Lower leg skin (tissue), 4 donors: ENCODE measurements at regions not wholly inside any gene's neighbourhood (a gene's known extent, or its start where the extent isn't known, plus 50 kb on each side); places are given as distances from the start of the nearest gene placed in this dataset.

Experiments used
- DNase-seq, 2 donors: peaks; one replicate each; pipeline ENCODE4 v3.0.0-alpha.2; 2019; ENCODE audit warnings: low spot score in 2 of 2
- H3K4me3 ChIP-seq: fragments of 200-600 bp; sonication (generic); 2 replicates; pipeline ENCODE4 v1.5.1; 2017; ENCODE audit warnings: mild to moderate bottlenecking, low read depth; ENCODE audit not compliant: poor library complexity, severe bottlenecking
- POLR2A ChIP-seq, 2 donors: fragments of 450-650 bp; IDR thresholded peaks; one replicate each; pipeline ENCODE4 v1.6.1; 2016 to 2017; ENCODE audit warnings: antibody characterized with exemption in 2 of 2, mild to moderate bottlenecking in 1 of 2, moderate library complexity in 1 of 2
- WGBS, 2 donors: methylation state at CpG; one replicate each; pipeline ENCODE4 v1.1.5; 2018; 5-methylcytosine and 5-hydroxymethylcytosine counted together
- intact Hi-C: fragments of 100-400 bp; cut with DNase I; formaldehyde crosslinking; loops from one replicate; pipeline ENCODE4 v1.15.0; 2023; ENCODE audit warnings: low total_unique reads
- TF ChIP-seq, protein P1 (sequence below), 3 donors: fragments of 450-650 bp; IDR thresholded peaks; one replicate each; pipeline ENCODE4 v1.5.1; 2016; ENCODE audit warnings: antibody characterized with exemption in 3 of 3, mild to moderate bottlenecking in 3 of 3, moderate library complexity in 2 of 3

DNA sequence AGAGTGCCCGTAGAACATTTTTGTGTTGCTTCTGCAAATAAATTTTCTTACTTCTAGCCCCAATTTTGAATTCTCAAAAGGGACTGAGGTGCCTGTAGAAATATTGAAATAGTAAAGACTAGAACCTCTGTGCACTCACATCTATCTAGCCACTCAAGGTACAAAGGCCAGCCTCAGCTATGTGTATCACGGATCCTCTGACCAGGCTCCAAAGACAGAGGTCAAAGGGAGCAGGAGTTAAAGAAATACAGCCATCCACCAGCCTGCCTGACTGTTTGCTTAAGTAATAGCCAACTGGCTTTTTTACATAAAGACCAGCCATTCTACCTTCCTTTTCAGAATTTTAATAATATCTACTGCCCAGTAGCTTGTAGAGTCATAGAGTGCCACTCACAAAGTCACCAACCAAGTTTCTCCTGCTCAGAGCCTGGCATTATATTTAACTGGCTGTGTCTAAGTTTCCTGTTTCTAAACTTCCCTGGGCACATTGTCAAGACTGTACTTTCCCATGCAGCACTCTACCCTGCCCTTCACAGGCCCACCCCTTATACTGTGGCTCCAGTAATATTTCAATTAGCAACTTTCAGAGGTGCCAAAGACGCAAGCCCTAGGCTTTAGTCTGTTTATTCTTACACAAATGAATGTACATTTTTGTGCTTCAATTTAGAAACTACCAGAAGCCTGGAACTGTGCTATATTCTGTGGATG is 338.3 kb upstream of the NT5C1B start:
- intact Hi-C loops, result no loop called here
- TF ChIP-seq, protein P1, sequence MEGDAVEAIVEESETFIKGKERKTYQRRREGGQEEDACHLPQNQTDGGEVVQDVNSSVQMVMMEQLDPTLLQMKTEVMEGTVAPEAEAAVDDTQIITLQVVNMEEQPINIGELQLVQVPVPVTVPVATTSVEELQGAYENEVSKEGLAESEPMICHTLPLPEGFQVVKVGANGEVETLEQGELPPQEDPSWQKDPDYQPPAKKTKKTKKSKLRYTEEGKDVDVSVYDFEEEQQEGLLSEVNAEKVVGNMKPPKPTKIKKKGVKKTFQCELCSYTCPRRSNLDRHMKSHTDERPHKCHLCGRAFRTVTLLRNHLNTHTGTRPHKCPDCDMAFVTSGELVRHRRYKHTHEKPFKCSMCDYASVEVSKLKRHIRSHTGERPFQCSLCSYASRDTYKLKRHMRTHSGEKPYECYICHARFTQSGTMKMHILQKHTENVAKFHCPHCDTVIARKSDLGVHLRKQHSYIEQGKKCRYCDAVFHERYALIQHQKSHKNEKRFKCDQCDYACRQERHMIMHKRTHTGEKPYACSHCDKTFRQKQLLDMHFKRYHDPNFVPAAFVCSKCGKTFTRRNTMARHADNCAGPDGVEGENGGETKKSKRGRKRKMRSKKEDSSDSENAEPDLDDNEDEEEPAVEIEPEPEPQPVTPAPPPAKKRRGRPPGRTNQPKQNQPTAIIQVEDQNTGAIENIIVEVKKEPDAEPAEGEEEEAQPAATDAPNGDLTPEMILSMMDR (IDR thresholded peaks at IDR 0.05), result no peak
- TF ChIP-seq POLR2A (IDR thresholded peaks at IDR 0.05), result no peak

DNA sequence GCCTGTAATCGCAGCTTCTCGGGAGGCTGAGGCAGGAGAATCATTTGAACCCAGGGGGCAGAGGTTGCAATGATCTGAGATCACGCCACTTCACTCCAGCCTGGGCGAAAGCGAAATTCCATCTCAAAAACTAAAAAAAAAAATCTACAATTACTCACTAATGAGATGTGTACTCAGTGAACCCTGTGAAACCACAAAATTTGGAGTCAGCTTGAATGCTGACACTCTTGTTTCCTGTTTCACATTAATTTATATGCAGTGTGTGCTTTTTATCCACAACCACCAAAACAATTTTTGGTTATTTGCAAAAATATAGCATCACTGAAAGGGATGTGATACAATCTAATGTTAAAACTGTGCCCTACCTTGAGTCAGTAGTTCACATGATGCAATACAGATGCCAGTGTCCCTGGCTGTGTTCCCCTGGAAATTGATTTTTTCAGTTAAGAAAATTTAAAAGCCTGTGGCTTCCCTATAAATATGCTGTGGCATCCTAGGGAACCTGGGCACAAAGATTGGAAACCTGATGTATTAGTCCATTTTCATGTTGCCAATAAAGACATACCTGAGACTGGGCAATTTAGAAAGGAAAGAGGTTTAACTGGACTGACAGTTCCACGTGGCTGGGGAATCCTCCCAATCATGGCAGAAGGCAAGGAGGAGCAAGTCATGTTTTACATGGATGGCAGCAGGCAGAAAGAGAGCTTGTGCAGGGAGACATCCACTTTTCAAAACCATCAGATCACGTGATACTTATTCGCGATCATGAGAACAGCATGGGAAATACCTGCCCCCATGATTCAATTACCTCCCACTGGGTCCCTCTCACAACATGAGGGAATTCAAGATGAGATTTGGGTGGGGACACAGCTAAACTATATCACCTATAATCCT is 337.5 kb upstream of the NT5C1B start:
- intact Hi-C loops, result no loop called here
- TF ChIP-seq, protein P1 (IDR thresholded peaks at IDR 0.05), result no peak
- TF ChIP-seq POLR2A (IDR thresholded peaks at IDR 0.05), result no peak
- WGBS, 2 donors, result 88 to 93% methylated on average over 9 of the region's 9 CpGs
- no peak for DNase-seq
- no peak overlapping the region for H3K4me3 ChIP-seq

More for the DNA sequence above, 338.3 kb upstream of the NT5C1B start:
- 77 to 85% methylated on average over 3 of the region's 3 CpGs for WGBS, 2 donors
- DNase-seq, result no peak
- H3K4me3 ChIP-seq, result no peak overlapping the region

DNA sequence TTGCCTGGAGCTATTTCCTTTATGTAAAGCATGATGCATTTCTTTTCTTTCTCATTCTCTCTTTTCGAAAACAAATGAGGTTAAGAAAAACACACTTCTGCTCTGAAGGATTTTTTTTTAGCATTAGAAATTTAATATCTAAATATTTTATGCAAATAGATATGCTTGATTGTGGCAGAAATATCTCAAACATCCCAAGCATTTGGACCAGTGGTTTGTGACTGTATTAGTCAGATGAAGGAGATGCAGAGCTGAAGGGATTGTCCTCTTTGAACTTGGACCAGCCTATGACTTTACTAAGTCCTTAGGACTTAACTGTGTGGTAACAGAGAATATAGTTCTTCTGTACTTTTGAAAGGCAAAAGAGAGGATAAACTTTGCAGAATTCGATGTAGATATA is 335.9 kb upstream of the NT5C1B start:
- WGBS, 2 donors, result 80 to 83% methylated on average over 2 of the region's 2 CpGs
- no peak for DNase-seq
- TF ChIP-seq POLR2A (IDR thresholded peaks at IDR 0.05), result no peak
- TF ChIP-seq, protein P1 (IDR thresholded peaks at IDR 0.05), result no peak
- no peak overlapping the region for H3K4me3 ChIP-seq
- intact Hi-C loops, result no loop called here

DNA sequence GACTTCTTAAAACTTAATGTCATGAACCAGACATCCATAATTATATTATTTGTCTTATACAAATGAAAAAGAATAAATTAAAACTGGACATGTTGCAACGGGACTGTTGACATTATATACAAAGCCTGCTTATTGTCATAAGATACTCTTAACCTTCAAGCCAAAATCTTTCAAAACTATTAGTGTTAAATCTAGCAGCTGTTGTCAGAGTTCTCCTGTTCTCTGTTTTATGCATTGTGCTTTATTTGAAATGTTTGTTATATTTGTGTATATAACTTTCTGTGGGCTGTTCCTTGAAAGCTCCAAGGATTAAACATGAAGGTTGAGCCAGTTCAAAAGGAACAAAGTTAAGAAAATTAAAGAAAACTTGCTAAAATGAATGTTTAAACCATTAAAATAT is 335.5 kb upstream of the NT5C1B start:
- intact Hi-C loops, result no loop called here
- TF ChIP-seq, protein P1 (IDR thresholded peaks at IDR 0.05), result no peak
- TF ChIP-seq POLR2A (IDR thresholded peaks at IDR 0.05), result no peak
- 54 to 61% methylated on average over 1 of the region's 1 CpG for WGBS, 2 donors

DNA sequence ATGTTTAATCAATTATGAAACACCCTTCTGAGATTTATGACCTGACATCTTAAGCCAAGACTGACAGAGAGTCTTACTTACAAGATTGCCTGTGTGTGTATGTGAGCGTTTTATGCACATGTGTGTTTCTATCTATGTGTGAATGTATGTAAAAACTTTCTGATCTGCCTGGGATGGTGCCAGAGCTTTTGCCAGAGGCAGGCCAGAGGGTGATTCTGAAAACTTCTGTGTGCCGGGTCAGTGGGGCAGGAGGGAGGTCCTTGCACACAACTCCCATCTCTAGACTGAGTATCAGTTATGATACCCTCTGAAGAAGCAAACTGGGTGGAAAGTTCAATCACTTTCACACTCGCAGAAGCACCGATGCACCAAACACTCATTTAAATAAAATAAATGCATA is 335.0 kb upstream of the NT5C1B start:
- TF ChIP-seq, protein P1 (IDR thresholded peaks at IDR 0.05), result no peak
- TF ChIP-seq POLR2A (IDR thresholded peaks at IDR 0.05), result no peak
- 81 to 84% methylated on average over 4 of the region's 4 CpGs for WGBS, 2 donors
- H3K4me3 ChIP-seq, result no peak overlapping the region
- intact Hi-C loops, result no loop called here
- no peak for DNase-seq

More for the DNA sequence above, 335.5 kb upstream of the NT5C1B start:
- H3K4me3 ChIP-seq, result no peak overlapping the region
- no peak for DNase-seq
